ENCODE measurements at regions not wholly inside any gene's neighbourhood (a gene's known extent, or its start where the extent isn't known, plus 50 kb on each side); places are given as distances from the start of the nearest gene placed in this dataset.

- Mint-ChIP-seq H3K27ac (ENCODE audit: unreplicated experiment) (no peak overlapping the region), H3K36me3 (ENCODE audit: low read depth, unreplicated experiment) (no peaks in the 10 kb centered on the region), H3K4me3 (ENCODE audit: unreplicated experiment) (no peak overlapping the region), H3K4me1 (ENCODE audit: low read depth, unreplicated experiment) (no peaks in the 10 kb centered on the region), H3K9me3 (ENCODE audit: unreplicated experiment) (peaks cover 2% of the 10 kb centered on the region), H3K27me3 (ENCODE audit: low read depth, unreplicated experiment) (peaks cover 72% of the 10 kb centered on the region)
- Histone ChIP-seq H3K36me3 (ENCODE audit: insufficient read depth, low read length) (no peaks in the 10 kb centered on the region), H3K27ac (ENCODE audit: low read depth, low read length) (no peak overlapping the region), H3K9me3 (ENCODE audit: insufficient read depth, low read depth, low read length) (no peaks in the 10 kb centered on the region), H3K27me3 (ENCODE audit: insufficient read depth, low read length) (peaks cover 2% of the 10 kb centered on the region), H3K4me3 (ENCODE audit: insufficient read depth, low read depth, low read length) (no peak overlapping the region), H4K20me1 (ENCODE audit: insufficient read depth, low read length) (no peaks in the 10 kb centered on the region), H3K4me1 (ENCODE audit: insufficient read depth, low read length) (no peaks in the 10 kb centered on the region), H2AFZ (ENCODE audit: low read depth, low read length) (no peak overlapping the region), H3K4me2 (ENCODE audit: low read length) (no peak overlapping the region), H3K9ac (ENCODE audit: low read length) (no peak overlapping the region), H3K79me2 (ENCODE audit: insufficient read depth, low read length) (no peaks in the 10 kb centered on the region)
- FAIRE-seq (no peak), DNase-seq (ENCODE audit: low read depth) (no peak)
- no peak for TF ChIP-seq EZH2 (IDR thresholded peaks at IDR 0.05; ENCODE audit: insufficient read depth, low read length)
- TF ChIP-seq, protein P1, sequence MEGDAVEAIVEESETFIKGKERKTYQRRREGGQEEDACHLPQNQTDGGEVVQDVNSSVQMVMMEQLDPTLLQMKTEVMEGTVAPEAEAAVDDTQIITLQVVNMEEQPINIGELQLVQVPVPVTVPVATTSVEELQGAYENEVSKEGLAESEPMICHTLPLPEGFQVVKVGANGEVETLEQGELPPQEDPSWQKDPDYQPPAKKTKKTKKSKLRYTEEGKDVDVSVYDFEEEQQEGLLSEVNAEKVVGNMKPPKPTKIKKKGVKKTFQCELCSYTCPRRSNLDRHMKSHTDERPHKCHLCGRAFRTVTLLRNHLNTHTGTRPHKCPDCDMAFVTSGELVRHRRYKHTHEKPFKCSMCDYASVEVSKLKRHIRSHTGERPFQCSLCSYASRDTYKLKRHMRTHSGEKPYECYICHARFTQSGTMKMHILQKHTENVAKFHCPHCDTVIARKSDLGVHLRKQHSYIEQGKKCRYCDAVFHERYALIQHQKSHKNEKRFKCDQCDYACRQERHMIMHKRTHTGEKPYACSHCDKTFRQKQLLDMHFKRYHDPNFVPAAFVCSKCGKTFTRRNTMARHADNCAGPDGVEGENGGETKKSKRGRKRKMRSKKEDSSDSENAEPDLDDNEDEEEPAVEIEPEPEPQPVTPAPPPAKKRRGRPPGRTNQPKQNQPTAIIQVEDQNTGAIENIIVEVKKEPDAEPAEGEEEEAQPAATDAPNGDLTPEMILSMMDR (IDR thresholded peaks at IDR 0.05; ENCODE audit: insufficient read depth, low read depth, low read length) = no peak
These were observed 89.5 kb downstream of the ADRA2C start for GRCh38 chr4:3855646-3856045.

DNA sequence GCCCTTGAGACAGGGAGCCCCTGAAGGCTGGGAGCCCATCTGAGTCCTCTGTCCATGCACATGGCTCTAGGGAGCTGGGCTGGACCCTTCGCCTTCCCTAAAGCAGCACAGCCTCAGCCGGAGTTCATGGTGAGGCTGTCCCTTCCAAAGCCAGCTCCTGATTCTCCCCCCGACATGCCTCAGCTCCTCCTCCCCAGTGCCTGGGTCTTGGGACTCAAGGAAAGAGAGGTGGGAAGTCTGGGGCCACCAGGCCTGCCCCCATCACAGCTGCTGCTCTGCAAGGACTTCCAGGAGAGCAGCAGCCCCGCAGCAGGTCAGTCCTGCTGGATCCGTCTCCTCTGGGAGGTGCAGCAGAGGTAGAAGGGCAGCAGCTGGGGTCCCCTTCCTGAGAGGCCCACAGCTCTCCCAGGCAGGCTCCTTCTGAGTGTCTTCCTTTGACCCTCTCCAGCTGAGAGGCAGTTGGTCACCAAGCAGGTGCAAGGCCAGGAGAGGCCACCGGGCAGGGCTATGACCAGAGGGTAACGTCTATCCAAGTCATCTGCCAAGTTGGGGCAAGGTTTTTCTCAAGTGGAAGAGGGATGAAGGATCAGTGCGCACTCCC, 90.5 kb downstream of the ADRA2C start:
- H2AFZ ChIP-seq (ENCODE audit: low read depth, low read length) = no peak overlapping the region
- no peaks in the 10 kb centered on the region for H3K4me1 ChIP-seq (ENCODE audit: insufficient read depth, low read length)
- Mint-ChIP-seq H3K4me1 (ENCODE audit: low read depth, unreplicated experiment) (no peaks in the 10 kb centered on the region), H3K4me3 (ENCODE audit: unreplicated experiment) (no peak overlapping the region), H3K27me3 (ENCODE audit: low read depth, unreplicated experiment) (peaks cover 67% of the 10 kb centered on the region), H3K27ac (ENCODE audit: unreplicated experiment) (no peak overlapping the region), H3K36me3 (ENCODE audit: low read depth, unreplicated experiment) (no peaks in the 10 kb centered on the region), H3K9me3 (ENCODE audit: unreplicated experiment) (no peaks in the 10 kb centered on the region)
- H3K27ac ChIP-seq (ENCODE audit: low read depth, low read length) = no peak overlapping the region
- H3K9ac ChIP-seq (ENCODE audit: low read length) = no peak overlapping the region
- no peaks in the 10 kb centered on the region for H3K79me2 ChIP-seq (ENCODE audit: insufficient read depth, low read length)
- TF ChIP-seq, protein P1 (IDR thresholded peaks at IDR 0.05; ENCODE audit: insufficient read depth, low read depth, low read length) = no peak
- TF ChIP-seq EZH2 (IDR thresholded peaks at IDR 0.05; ENCODE audit: insufficient read depth, low read length) = no peak
- H3K27me3 ChIP-seq (ENCODE audit: insufficient read depth, low read length) = peaks cover 2% of the 10 kb centered on the region
- H3K9me3 ChIP-seq (ENCODE audit: insufficient read depth, low read depth, low read length) = no peaks in the 10 kb centered on the region
- DNase-seq (ENCODE audit: low read depth) (no peak), FAIRE-seq (no peak)
- no peaks in the 10 kb centered on the region for H4K20me1 ChIP-seq (ENCODE audit: insufficient read depth, low read length)
- H3K36me3 ChIP-seq (ENCODE audit: insufficient read depth, low read length) = no peaks in the 10 kb centered on the region
- H3K4me3 ChIP-seq (ENCODE audit: insufficient read depth, low read depth, low read length) = no peak overlapping the region
- H3K4me2 ChIP-seq (ENCODE audit: low read length) = no peak overlapping the region

GRCh38 chr4:3857269-3857926, 91.2 kb downstream of the ADRA2C start:
- Mint-ChIP-seq H3K36me3 (ENCODE audit: low read depth, unreplicated experiment) (no peaks in the 10 kb centered on the region), H3K27me3 (ENCODE audit: low read depth, unreplicated experiment) (peaks cover 63% of the 10 kb centered on the region), H3K9me3 (ENCODE audit: unreplicated experiment) (no peaks in the 10 kb centered on the region), H3K27ac (ENCODE audit: unreplicated experiment) (no peak overlapping the region), H3K4me3 (ENCODE audit: unreplicated experiment) (no peak overlapping the region), H3K4me1 (ENCODE audit: low read depth, unreplicated experiment) (no peaks in the 10 kb centered on the region)
- Histone ChIP-seq H3K4me3 (ENCODE audit: insufficient read depth, low read depth, low read length) (no peak overlapping the region), H3K79me2 (ENCODE audit: insufficient read depth, low read length) (no peaks in the 10 kb centered on the region), H4K20me1 (ENCODE audit: insufficient read depth, low read length) (no peaks in the 10 kb centered on the region), H3K27ac (ENCODE audit: low read depth, low read length) (no peak overlapping the region), H3K4me1 (ENCODE audit: insufficient read depth, low read length) (no peaks in the 10 kb centered on the region), H3K27me3 (ENCODE audit: insufficient read depth, low read length) (peaks cover 6% of the 10 kb centered on the region), H2AFZ (ENCODE audit: low read depth, low read length) (no peak overlapping the region), H3K9ac (ENCODE audit: low read length) (no peak overlapping the region), H3K36me3 (ENCODE audit: insufficient read depth, low read length) (no peaks in the 10 kb centered on the region), H3K4me2 (ENCODE audit: low read length) (no peak overlapping the region), H3K9me3 (ENCODE audit: insufficient read depth, low read depth, low read length) (no peaks in the 10 kb centered on the region)
- FAIRE-seq (no peak), DNase-seq (ENCODE audit: low read depth) (no peak)
- no peak for TF ChIP-seq EZH2 (IDR thresholded peaks at IDR 0.05; ENCODE audit: insufficient read depth, low read length)
- TF ChIP-seq, protein P1 (IDR thresholded peaks at IDR 0.05; ENCODE audit: insufficient read depth, low read depth, low read length) = no peak
